Choroid plexus epithelial cell (primary cell): ENCODE measurements at regions not wholly inside any gene's neighbourhood (a gene's known extent, or its start where the extent isn't known, plus 50 kb on each side); places are given as distances from the start of the nearest gene placed in this dataset.
A peak's percentile ranks its signal among the peaks of the same experiment; 100 is the strongest.
"Not testable (repeated sequence)": the region's sequence is repeated elsewhere in the genome, so short reads cannot be mapped to it uniquely, and the experiment has no call there.

ENCODE experiments used
- DNase-seq: peaks from one replicate; pipeline ENCODE4 v3.0.0-alpha.2; 2010; ENCODE audit warnings: low read depth
- H3K4me3 ChIP-seq: 2 replicates; pipeline ENCODE4 v1.5.1; 2011; ENCODE audit warnings: low read depth, mild to moderate bottlenecking, control low read depth, low read length, moderate library complexity
- TF ChIP-seq, protein P1 (sequence below): conservative IDR thresholded peaks from 2 replicates; pipeline ENCODE4 v1.5.1; 2011; ENCODE audit warnings: low read depth, mild to moderate bottlenecking, control low read depth, inconsistent platforms, low read length, moderate library complexity

DNA sequence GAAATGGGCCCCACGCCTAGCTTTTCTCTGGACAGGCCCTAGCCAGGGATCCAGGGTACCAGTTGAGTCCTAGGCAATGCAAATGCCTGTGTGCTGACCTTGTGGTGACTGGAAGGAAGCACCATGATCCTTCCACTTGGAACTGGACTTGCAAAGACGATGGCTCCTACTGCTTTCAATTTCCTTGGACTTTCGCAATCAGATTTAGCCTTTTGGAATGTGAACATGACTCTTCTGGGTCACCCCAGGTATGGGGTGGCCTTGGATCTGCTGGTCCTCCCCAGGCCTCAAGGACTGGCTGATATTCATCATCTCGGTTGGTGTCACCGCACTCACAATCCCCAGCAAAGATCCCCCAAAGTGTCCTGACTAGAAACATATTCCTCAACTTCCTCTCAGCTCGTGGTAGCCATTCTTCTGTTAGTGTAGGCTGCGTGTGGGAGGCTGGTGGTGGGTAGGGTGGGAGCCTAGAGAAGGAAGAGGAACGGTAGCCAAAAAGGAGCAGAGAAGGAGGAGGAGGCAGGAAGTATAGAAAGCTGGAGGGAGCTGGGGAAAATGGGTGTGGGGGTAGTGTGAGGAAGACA lies 130.5 kb downstream of the PPIAL4G start:
- H3K4me3 ChIP-seq, result no peak overlapping the region
- no peak for DNase-seq
- TF ChIP-seq, protein P1, sequence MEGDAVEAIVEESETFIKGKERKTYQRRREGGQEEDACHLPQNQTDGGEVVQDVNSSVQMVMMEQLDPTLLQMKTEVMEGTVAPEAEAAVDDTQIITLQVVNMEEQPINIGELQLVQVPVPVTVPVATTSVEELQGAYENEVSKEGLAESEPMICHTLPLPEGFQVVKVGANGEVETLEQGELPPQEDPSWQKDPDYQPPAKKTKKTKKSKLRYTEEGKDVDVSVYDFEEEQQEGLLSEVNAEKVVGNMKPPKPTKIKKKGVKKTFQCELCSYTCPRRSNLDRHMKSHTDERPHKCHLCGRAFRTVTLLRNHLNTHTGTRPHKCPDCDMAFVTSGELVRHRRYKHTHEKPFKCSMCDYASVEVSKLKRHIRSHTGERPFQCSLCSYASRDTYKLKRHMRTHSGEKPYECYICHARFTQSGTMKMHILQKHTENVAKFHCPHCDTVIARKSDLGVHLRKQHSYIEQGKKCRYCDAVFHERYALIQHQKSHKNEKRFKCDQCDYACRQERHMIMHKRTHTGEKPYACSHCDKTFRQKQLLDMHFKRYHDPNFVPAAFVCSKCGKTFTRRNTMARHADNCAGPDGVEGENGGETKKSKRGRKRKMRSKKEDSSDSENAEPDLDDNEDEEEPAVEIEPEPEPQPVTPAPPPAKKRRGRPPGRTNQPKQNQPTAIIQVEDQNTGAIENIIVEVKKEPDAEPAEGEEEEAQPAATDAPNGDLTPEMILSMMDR, result no peak

DNA sequence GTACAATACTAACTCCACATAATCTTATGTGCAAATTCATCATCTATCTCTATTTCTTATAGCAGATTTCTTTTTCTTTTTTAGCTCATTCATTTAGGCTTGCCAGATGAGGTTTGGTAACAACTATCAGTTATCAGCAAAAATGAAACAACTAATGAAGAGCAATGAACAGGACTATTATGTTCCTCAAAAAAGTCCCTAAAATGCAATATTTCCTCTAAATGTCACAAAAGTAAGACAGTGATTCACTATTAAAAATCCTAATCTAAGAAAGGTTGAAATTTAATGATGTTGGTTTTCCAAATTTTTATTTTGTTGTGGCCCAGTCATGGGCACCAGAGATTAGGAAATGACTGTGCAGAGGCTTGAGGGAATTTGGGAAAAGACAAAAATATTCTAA lies 135.3 kb downstream of the PPIAL4G start:
- TF ChIP-seq, protein P1, result no peak
- no peak overlapping the region for H3K4me3 ChIP-seq
- no peak for DNase-seq

DNA sequence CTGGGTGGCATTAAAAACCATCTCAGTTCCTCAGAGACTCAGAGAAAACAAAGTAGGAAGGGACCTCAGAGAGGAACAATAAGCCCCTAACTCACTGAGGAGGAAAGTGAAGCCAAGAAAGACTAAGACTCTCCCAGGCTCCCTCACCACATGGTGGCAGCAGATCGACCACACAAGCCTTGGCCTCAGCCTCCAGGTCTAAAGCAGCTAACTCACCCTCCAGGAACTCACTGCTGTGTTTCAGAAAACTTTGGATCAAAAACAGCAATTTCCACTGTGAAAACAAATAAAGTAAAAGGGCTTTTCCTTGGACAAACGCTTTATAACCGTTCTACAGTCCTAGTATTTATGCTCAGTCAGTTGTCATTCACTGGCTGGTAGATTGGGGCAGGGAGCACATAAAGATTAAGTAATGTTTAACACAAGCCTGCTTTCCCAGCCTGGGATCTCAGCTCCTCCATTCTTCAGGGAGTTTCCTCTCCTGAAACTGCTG lies 137.4 kb downstream of the PPIAL4G start:
- peak; percentile 74 for DNase-seq
- H3K4me3 ChIP-seq, result not testable (repeated sequence)
- TF ChIP-seq, protein P1, result peak; percentile 68

DNA sequence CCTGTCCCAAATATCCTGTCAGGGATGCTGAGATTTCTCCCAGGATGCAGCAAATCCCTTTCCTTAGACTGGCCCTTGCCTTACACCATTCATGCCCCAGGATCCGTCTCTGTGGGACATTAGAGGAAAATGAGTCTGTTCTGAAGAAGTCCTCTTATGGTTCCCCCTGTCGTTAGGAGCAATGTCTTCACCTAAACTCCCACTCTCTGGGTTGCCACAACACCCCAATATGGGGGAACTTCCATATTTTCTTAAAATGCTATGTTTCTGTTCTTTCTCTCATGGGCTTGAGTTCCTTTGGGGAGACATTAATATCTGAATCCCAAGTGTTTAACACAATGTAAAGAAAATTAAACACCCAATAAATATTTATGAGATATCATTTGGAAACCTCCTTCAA lies 138.5 kb downstream of the PPIAL4G start:
- not testable (repeated sequence) for H3K4me3 ChIP-seq, DNase-seq

DNA sequence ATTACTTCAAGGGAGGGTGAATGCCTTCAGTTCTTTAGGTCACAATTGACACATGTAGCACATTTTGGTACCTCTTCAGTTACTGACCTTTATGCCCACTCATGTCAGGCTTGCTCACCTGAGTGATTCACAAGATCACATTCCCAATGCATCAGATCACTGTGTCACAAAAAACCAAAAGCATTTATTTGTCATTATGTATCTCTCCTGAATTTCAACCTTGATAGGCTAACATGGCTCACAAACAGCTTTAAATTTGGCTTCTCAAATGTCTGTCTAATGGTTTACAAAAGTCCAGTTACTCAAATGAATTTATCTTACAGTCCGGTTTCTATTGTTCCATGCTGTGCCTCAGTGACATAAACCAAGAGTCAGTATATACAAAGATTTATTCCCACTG lies 141.4 kb downstream of the PPIAL4G start:
- DNase-seq, H3K4me3 ChIP-seq: not testable (repeated sequence)

DNA sequence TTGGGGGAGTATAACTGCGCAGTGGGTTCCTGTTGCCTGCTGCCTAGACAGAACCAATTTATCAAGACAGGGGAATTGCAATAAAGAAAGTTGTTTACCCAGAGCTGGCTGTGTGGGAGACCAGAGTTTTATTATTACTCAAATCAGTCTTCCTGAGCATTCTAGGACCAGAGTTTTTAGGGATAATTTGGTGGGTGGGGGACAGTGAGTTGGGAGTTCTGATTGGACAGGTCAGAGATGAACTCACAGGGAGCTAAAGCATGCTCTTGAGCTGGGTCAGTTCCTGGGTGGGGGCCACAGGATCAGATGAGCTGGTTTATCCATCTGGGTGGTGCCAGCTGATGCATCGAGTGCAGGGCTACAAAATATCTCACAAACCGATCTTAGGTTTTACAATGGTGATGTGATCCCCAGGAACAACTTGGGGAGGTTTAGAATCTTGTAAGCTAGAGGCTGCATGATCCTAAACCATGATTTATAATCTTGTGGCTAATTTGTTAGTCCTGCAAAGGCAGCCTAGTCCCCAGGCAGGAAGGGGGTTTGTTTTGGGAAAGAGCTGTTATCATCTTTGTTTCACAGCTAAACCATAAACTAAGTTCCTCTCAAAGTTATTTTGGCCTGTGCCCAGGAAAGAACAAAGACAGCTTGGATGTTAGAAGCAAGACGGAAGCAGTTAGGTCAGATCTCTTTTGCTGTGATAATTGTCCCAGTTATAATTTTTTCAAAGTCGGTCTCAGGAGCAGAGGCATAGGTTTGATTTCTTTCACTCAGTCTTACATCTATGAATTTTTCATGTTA lies 146.8 kb downstream of the PPIAL4G start:
- DNase-seq, H3K4me3 ChIP-seq: not testable (repeated sequence)

DNA sequence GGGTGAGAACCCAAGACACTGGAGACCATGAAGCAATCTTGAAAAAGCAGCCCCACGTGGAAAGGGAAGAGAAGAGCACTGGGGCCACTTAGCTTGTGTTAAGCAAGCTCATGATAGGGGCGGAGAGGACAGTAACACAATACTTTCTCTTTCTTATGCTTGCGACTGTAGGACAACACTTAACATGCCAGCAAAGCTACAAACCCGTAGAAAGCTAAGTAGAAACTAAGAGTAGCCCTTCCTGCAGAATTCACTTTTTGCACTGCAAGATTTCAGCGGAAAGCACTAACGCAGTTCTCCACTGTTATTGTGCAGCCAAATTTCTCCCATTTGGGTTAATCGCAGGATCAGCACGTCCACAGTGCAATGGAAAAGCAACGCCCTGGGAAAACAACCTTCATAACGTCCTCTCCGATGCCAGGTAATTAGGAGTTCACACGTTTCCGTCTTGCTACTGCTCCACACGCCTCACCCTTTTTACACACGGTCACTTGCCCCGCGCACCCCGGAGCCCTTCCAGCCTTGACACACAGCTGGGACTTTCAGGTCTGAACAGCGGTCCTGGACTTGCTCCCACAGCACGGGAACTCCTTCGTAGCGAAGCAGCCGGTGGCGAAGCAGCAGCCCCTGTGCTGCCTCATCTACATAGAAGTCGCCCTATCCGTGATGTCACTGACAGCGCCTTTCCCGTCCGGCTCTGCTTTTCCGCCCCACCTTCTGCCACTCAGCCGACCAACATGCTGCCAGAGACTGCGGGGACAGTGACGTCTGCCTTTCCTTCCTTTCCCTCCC lies 148.6 kb downstream of the PPIAL4G start:
- peak overlapping the region; percentile 68 for H3K4me3 ChIP-seq
- TF ChIP-seq, protein P1, result no peak

DNA sequence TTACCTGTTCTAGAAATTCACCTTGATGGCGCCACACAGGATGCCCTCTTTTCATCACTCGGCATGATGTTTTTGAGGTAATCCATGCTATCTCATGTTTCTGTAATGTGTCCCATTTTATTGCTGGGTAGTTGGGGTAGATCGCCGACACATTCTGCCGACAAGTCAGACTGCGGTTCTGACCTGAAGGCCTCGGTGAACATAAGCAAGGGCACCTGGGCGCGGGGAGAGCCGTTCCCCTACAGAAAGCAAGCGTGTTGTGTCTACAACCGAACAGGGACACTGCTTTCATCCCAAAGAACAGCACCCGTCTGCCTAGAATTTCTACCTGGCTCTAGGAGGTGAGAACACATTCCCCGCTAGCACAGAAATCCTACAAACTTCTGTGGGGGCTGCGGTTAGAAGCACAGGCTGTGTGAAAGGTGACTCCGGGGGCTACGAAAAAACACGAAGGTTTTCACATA lies 149.2 kb downstream of the PPIAL4G start:
- peak overlapping the region; percentile 68 for H3K4me3 ChIP-seq
- no peak for DNase-seq
- TF ChIP-seq, protein P1, result no peak

More for the DNA sequence above, 148.6 kb downstream of the PPIAL4G start:
- DNase-seq, result peak; percentile 92
